Kidney (tissue), 13 donors: ENCODE measurements at regions not wholly inside any gene's neighbourhood (a gene's known extent, or its start where the extent isn't known, plus 50 kb on each side); places are given as distances from the start of the nearest gene placed in this dataset.

Experiments used
- DNase-seq, 5 donors: peaks; one replicate each; pipeline ENCODE4 v3.0.0-alpha.2; 2013 to 2020
- FAIRE-seq: peaks from 2 replicates; lab custom pipeline; 2012; peaks lifted over from hg19 to GRCh38; lab: Jason Lieb, UNC
- H3K27ac ChIP-seq, 2 donors: one replicate each; pipeline ENCODE4 v1.7.0; 2013; ENCODE audit warnings: low read depth in 2 of 2, low read length in 2 of 2, inconsistent platforms in 1 of 2
- H3K27me3 ChIP-seq: one replicate; pipeline ENCODE4 v1.7.1; 2013; ENCODE audit warnings: low read length, inconsistent platforms; ENCODE audit not compliant: control insufficient read depth, insufficient read depth
- H3K36me3 ChIP-seq, 3 donors: one replicate each; pipeline versions ENCODE4 v1.7.0 to v1.7.1; 2013; ENCODE audit warnings: low read length in 3 of 3, control low read depth in 1 of 3, inconsistent platforms in 1 of 3; ENCODE audit not compliant: insufficient read depth in 3 of 3, control insufficient read depth in 2 of 3
- H3K4me1 ChIP-seq, 3 donors: one replicate each; pipeline versions ENCODE4 v1.7.0 to v1.7.1; 2013; ENCODE audit warnings: low read length in 3 of 3, inconsistent platforms in 1 of 3, low read depth in 1 of 3; ENCODE audit not compliant: control insufficient read depth in 2 of 3, insufficient read depth in 2 of 3
- H3K4me3 ChIP-seq, 3 donors: one replicate each; pipeline versions ENCODE4 v1.7.0 to v1.8.1; 2013; ENCODE audit warnings: low read length in 3 of 3, control low read depth in 1 of 3, inconsistent platforms in 1 of 3
- H3K9ac ChIP-seq, 3 donors: one replicate each; pipeline versions ENCODE4 v1.7.0 to v1.7.1; 2013; ENCODE audit warnings: low read length in 3 of 3, control low read depth in 1 of 3, inconsistent platforms in 1 of 3
- H3K9me3 ChIP-seq, 3 donors: one replicate each; pipeline versions ENCODE4 v1.7.0 to v1.7.1; 2013; ENCODE audit warnings: low read length in 3 of 3, control low read depth in 1 of 3, inconsistent platforms in 1 of 3; ENCODE audit not compliant: control insufficient read depth in 2 of 3, insufficient read depth in 1 of 3
- intact Hi-C: fragments of 100-400 bp; cut with DNase I; formaldehyde crosslinking; loops from one replicate; pipeline ENCODE4 v1.11.1; 2022
- TF ChIP-seq, protein P1 (sequence below): IDR thresholded peaks from 3 replicates; pipeline ENCODE4 v1.5.1; 2012; ENCODE audit warnings: mild to moderate bottlenecking, moderate library complexity, borderline replicate concordance; ENCODE audit not compliant: insufficient read depth; ENCODE audit errors: extremely low read depth
- donor health status: control.
- donor health status: control.
- donor health status: control.
- donor health status: control.
- donor health status: control.
- donor health status: DM: yes; HTN: yes; CAD: no.
- donor health status: Normal renal cell carcinoma (clear cell type).

DNA sequence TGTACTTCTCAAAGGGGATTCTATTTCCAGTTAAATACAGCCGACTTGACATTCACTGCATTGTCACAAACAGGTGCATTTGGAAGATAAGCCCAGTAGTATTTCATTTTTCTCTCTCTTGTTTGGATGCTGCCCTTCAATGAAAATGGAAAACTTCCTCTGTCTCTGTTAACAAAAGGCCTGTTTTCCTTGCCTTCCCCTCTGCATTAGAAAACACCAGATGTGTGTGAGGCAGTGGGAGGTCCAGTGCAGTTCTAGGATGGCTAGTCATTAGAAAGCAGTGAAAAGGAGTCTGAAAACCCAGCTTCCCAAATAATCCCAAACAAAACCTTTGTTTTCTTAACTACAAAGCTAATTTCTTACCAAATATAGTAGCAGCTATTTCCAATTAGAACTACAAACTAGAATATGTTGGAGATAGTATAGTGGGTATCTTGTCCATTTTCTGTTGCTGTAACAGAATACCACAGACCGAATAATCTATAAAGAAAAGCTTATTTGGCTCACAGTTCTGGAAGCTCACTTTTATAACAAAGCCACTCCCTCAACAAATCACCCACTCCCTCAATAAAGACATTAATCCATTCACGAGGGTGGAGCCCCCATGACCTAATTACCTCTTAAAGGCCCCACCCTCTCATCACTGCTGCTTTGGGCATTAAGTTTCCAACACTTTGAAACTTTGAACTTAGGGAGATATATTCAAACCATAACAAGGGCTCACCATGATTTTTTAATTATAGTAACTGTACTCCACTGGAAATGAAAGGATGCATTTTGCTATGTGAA is 452.1 kb upstream of the RPS6KA3 start:
- H3K4me1 ChIP-seq, result no peaks in the 10 kb centered on the region

GRCh38 chrX:20715176-20715575 is 448.5 kb upstream of the RPS6KA3 start:
- intact Hi-C loops, result no loop called here
- FAIRE-seq, result no peak
- no peak overlapping the region for H3K27ac ChIP-seq

More for the DNA sequence above, 452.1 kb upstream of the RPS6KA3 start:
- FAIRE-seq (no peak), DNase-seq (no peak)
- no peak overlapping the region for H3K4me3 ChIP-seq
- TF ChIP-seq, protein P1, sequence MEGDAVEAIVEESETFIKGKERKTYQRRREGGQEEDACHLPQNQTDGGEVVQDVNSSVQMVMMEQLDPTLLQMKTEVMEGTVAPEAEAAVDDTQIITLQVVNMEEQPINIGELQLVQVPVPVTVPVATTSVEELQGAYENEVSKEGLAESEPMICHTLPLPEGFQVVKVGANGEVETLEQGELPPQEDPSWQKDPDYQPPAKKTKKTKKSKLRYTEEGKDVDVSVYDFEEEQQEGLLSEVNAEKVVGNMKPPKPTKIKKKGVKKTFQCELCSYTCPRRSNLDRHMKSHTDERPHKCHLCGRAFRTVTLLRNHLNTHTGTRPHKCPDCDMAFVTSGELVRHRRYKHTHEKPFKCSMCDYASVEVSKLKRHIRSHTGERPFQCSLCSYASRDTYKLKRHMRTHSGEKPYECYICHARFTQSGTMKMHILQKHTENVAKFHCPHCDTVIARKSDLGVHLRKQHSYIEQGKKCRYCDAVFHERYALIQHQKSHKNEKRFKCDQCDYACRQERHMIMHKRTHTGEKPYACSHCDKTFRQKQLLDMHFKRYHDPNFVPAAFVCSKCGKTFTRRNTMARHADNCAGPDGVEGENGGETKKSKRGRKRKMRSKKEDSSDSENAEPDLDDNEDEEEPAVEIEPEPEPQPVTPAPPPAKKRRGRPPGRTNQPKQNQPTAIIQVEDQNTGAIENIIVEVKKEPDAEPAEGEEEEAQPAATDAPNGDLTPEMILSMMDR, result no peak
- no peak overlapping the region for H3K9ac ChIP-seq
- no peaks in the 10 kb centered on the region for H3K36me3 ChIP-seq
- no peak overlapping the region for H3K27ac ChIP-seq
- no peaks in the 10 kb centered on the region for H3K27me3 ChIP-seq
- intact Hi-C loops, result no loop called here
- no peaks in the 10 kb centered on the region for H3K9me3 ChIP-seq

GRCh38 chrX:20712811-20713210 is 446.1 kb upstream of the RPS6KA3 start:
- H3K27ac ChIP-seq, result no peak overlapping the region
- no peaks in the 10 kb centered on the region for H3K4me1 ChIP-seq
- no peak for DNase-seq
- intact Hi-C loops, result no loop called here
- FAIRE-seq, result no peak
- H3K27me3 ChIP-seq, result no peaks in the 10 kb centered on the region
- TF ChIP-seq, protein P1, result no peak
- H3K36me3 ChIP-seq, result no peaks in the 10 kb centered on the region
- no peaks in the 10 kb centered on the region for H3K9me3 ChIP-seq
- H3K9ac ChIP-seq, result no peak overlapping the region
- H3K4me3 ChIP-seq, result no peak overlapping the region

More at GRCh38 chrX:20715176-20715575, 448.5 kb upstream of the RPS6KA3 start:
- Histone ChIP-seq H3K27me3 (no peaks in the 10 kb centered on the region), H3K9me3 (no peaks in the 10 kb centered on the region), H3K9ac (no peak overlapping the region), H3K36me3 (no peaks in the 10 kb centered on the region), H3K4me1 (no peaks in the 10 kb centered on the region), H3K4me3 (no peak overlapping the region)
- DNase-seq, result peak in 2 of 5 donors; percentile 1 to 2
- TF ChIP-seq, protein P1, result no peak
